ENCODE measurements at regions not wholly inside any gene's neighbourhood (a gene's known extent, or its start where the extent isn't known, plus 50 kb on each side); places are given as distances from the start of the nearest gene placed in this dataset.
"Not testable (repeated sequence)": the region's sequence is repeated elsewhere in the genome, so short reads cannot be mapped to it uniquely, and the experiment has no call there.

DNA sequence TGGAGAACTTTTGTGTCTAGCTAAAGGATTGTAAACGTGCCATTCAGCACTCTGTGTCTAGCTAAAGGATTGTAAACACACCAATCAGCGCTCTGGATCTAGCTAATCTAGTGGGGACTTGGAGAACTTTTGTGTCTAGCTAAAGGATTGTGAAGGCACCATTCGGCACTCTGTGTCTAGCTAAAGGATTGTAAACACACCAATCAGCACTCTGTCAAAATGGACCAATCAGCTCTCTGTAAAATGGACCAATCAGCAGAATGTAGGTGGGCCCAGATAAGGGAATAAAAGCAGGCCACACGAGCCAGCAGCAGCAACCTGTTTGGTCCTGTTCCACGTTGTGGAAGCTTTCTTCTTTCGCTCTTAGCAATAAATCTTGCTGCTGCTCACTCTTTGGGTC is 98.4 kb upstream of the UBASH3B start:
- H3K9me3 Mint-ChIP-seq = not testable (repeated sequence)

GRCh38 chr11:122556605-122557004 is 98.9 kb upstream of the UBASH3B start:
- no peaks in the 10 kb centered on the region for H3K9me3 Mint-ChIP-seq
- DNase-seq (ENCODE audit: low spot score in 2 of 2) (no peak), ATAC-seq (peak in 1 of 2 donors; percentile 55)
- no peaks in the 10 kb centered on the region for H3K36me3 Mint-ChIP-seq
- H3K27ac Mint-ChIP-seq = no peak overlapping the region

More for the DNA sequence above, 98.4 kb upstream of the UBASH3B start:
- H3K36me3 Mint-ChIP-seq; DNase-seq (ENCODE audit: low spot score in 2 of 2); ATAC-seq; H3K27ac Mint-ChIP-seq: not testable (repeated sequence)

- H3K27ac Mint-ChIP-seq = no peak overlapping the region
- DNase-seq (ENCODE audit: low spot score in 2 of 2) = no peak
- peaks cover 0 to 18% of the 10 kb centered on the region in 2 donors for H3K36me3 Mint-ChIP-seq
- no peak for ATAC-seq
- H3K9me3 Mint-ChIP-seq = peaks cover 23 to 24% of the 10 kb centered on the region in 2 donors
Observed at GRCh38 chr11:122538060-122538459, 117.5 kb upstream of the UBASH3B start.

- H3K27ac Mint-ChIP-seq = no peak overlapping the region
- no peaks in the 10 kb centered on the region for H3K9me3 Mint-ChIP-seq
- ATAC-seq (no peak), DNase-seq (ENCODE audit: low spot score in 2 of 2) (no peak)
- H3K36me3 Mint-ChIP-seq = no peaks in the 10 kb centered on the region
Observed at GRCh38 chr11:122524898-122525297, 130.6 kb upstream of the UBASH3B start.

DNA sequence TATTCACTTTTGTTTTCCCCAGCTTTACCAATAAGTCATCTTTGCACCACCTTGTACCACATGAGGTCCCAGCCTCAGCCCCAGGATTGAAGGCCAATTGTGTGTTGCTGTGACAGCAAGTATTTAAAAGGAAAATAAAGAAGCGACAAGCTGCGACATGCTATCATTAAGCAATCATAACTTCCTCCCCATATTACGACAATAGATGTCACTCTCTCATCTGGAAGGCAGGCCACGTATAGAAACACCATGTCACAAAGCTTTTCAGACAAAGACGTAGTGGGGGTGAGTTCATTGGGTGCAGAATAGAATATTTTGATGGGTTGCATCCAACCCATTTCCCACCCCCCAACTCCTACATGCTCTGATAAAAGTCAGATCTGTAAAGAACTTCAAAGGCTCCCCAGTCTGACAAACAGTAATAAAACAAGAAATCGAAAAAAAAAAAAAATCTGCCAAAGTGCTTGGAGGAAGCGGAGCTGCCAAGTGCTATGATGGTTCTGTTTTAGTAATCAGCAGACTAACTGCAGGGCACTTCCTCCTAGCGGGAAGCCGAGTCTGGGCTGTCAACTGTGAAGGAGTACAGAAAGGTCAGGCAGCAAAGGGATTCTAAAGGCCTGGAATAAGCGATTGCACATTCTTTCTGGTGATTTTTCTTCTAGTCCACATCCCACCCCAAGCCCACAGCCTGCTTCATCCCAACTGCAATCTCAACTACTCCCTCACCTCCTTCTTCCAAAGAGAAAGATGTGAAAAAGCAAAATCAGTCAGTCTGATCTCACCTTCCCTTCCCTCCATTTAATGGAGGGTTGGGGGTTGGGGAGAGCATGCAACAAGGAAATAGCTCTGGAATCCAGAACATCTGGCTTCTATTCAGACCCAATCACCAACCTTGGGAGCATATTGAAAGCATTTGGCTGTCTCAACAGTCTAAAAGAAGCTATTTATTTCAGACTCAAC is 131.4 kb upstream of the UBASH3B start:
- H3K9me3 Mint-ChIP-seq = no peaks in the 10 kb centered on the region
- DNase-seq (ENCODE audit: low spot score in 2 of 2) (no peak), ATAC-seq (no peak)
- no peaks in the 10 kb centered on the region for H3K36me3 Mint-ChIP-seq
- no peak overlapping the region for H3K27ac Mint-ChIP-seq

GRCh38 chr11:122521626-122522025 is 133.9 kb upstream of the UBASH3B start:
- no peak overlapping the region for H3K27ac Mint-ChIP-seq
- H3K9me3 Mint-ChIP-seq = no peaks in the 10 kb centered on the region
- no peaks in the 10 kb centered on the region for H3K36me3 Mint-ChIP-seq
- ATAC-seq = no peak
- DNase-seq (ENCODE audit: low spot score in 2 of 2) = no peak

- no peak for ATAC-seq
- no peak overlapping the region for H3K27ac Mint-ChIP-seq
- no peaks in the 10 kb centered on the region for H3K36me3 Mint-ChIP-seq
- no peak for DNase-seq (ENCODE audit: low spot score in 2 of 2)
- H3K9me3 Mint-ChIP-seq = no peaks in the 10 kb centered on the region
Observed at GRCh38 chr11:122517403-122518379, 137.8 kb upstream of the UBASH3B start.

GRCh38 chr11:122516686-122517085 is 138.8 kb upstream of the UBASH3B start:
- DNase-seq (ENCODE audit: low spot score in 2 of 2) (no peak), ATAC-seq (no peak)
- Mint-ChIP-seq H3K9me3 (no peaks in the 10 kb centered on the region), H3K36me3 (no peaks in the 10 kb centered on the region), H3K27ac (no peak overlapping the region)

GRCh38 chr11:122513997-122514396 is 141.5 kb upstream of the UBASH3B start:
- H3K36me3 Mint-ChIP-seq = no peaks in the 10 kb centered on the region
- DNase-seq (ENCODE audit: low spot score in 2 of 2) (no peak), ATAC-seq (no peak)
- no peak overlapping the region for H3K27ac Mint-ChIP-seq
- H3K9me3 Mint-ChIP-seq = no peaks in the 10 kb centered on the region

DNA sequence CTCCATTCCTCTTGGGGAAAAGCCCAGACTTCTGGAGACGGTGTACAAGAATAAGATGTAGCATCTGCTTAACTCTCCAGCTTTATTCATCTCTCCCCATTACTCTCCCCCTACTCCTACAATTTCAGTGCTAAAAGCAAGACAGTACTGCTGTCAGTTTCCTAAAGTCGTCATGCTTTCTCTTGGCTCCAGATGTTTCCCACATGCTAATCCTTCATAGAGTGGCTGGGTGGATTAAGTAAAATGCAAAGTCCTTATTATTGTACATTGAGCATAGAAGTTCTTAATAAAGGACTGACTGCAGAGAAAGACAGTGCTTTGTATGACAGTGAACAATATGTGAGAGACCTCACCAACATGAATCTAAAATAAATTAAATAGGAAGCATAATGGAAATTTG is 142.2 kb upstream of the UBASH3B start:
- no peak overlapping the region for H3K27ac Mint-ChIP-seq
- H3K9me3 Mint-ChIP-seq = no peaks in the 10 kb centered on the region
- no peak for ATAC-seq
- no peaks in the 10 kb centered on the region for H3K36me3 Mint-ChIP-seq
- no peak for DNase-seq (ENCODE audit: low spot score in 2 of 2)

- ATAC-seq (no peak), DNase-seq (ENCODE audit: low spot score in 2 of 2) (no peak)
- H3K27ac Mint-ChIP-seq = no peak overlapping the region
- no peaks in the 10 kb centered on the region for H3K36me3 Mint-ChIP-seq
- no peaks in the 10 kb centered on the region for H3K9me3 Mint-ChIP-seq
Observed at GRCh38 chr11:122512688-122513087, 142.8 kb upstream of the UBASH3B start.

GRCh38 chr11:122509899-122510298 is 145.6 kb upstream of the UBASH3B start:
- ATAC-seq (no peak), DNase-seq (ENCODE audit: low spot score in 2 of 2) (no peak)
- no peaks in the 10 kb centered on the region for H3K9me3 Mint-ChIP-seq

GRCh38 chr11:122509091-122509490 is 146.4 kb upstream of the UBASH3B start:
- Mint-ChIP-seq H3K27ac (no peak overlapping the region), H3K9me3 (no peaks in the 10 kb centered on the region), H3K36me3 (no peaks in the 10 kb centered on the region)
- no peak for ATAC-seq
- no peak for DNase-seq (ENCODE audit: low spot score in 2 of 2)

More at GRCh38 chr11:122509899-122510298, 145.6 kb upstream of the UBASH3B start:
- no peak overlapping the region for H3K27ac Mint-ChIP-seq
- no peaks in the 10 kb centered on the region for H3K36me3 Mint-ChIP-seq

DNA sequence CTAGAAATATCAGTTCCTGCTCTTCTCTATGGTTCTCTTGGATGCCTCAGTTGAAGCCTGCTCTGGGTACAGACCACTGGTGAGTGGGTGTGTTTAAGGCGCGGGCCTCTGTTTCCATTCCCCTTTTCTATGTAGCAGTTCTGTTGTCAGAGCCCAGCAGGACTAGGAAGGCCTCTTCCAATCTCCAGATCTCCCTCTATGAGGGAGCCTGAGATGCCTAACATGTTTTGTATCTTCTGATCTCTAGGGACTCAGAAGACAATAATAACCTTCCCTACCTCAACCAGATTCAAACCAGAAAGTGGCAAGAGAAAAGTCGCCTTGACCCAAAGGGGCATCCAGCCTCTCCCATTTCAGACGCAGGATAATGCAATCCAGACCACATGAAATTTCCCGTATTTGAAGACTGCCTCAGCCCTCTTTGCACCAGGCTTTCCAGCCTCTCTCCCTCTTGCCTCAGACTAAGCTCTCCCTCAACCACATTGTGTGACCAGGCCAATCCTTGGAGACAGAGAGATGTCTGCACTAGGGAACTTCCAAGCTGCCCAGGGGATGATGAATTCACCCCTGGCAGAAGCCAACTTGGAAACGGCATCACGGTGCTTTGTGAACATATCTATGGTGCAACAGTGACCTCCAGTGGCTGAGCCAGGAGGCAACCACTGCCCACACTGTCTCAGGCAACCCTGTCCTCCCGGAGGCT is 150.1 kb upstream of the UBASH3B start:
- no peak overlapping the region for H3K27ac Mint-ChIP-seq
- H3K9me3 Mint-ChIP-seq = no peaks in the 10 kb centered on the region
- no peaks in the 10 kb centered on the region for H3K36me3 Mint-ChIP-seq
- ATAC-seq (peak; percentile 70 to 87), DNase-seq (ENCODE audit: low spot score in 2 of 2) (peak in 1 of 2 donors; percentile 65)

GRCh38 chr11:122494221-122494620 is 161.3 kb upstream of the UBASH3B start:
- ATAC-seq (no peak), DNase-seq (ENCODE audit: low spot score in 2 of 2) (no peak)
- H3K27ac Mint-ChIP-seq = no peak overlapping the region
- H3K36me3 Mint-ChIP-seq = no peaks in the 10 kb centered on the region
- no peaks in the 10 kb centered on the region for H3K9me3 Mint-ChIP-seq

GRCh38 chr11:122491509-122491908 is 164.0 kb upstream of the UBASH3B start:
- H3K9me3 Mint-ChIP-seq = no peaks in the 10 kb centered on the region
- no peak overlapping the region for H3K27ac Mint-ChIP-seq
- no peaks in the 10 kb centered on the region for H3K36me3 Mint-ChIP-seq
- ATAC-seq = no peak
- DNase-seq (ENCODE audit: low spot score in 2 of 2) = no peak

Data from activated naive CD4-positive, alpha-beta T cell treated with anti-CD3 and anti-CD28 coated beads, Interleukin-2, amount 50 U/mL, for 72 hours (primary cell).